ENCODE measurements at regions not wholly inside any gene's neighbourhood (a gene's known extent, or its start where the extent isn't known, plus 50 kb on each side); places are given as distances from the start of the nearest gene placed in this dataset.

DNA sequence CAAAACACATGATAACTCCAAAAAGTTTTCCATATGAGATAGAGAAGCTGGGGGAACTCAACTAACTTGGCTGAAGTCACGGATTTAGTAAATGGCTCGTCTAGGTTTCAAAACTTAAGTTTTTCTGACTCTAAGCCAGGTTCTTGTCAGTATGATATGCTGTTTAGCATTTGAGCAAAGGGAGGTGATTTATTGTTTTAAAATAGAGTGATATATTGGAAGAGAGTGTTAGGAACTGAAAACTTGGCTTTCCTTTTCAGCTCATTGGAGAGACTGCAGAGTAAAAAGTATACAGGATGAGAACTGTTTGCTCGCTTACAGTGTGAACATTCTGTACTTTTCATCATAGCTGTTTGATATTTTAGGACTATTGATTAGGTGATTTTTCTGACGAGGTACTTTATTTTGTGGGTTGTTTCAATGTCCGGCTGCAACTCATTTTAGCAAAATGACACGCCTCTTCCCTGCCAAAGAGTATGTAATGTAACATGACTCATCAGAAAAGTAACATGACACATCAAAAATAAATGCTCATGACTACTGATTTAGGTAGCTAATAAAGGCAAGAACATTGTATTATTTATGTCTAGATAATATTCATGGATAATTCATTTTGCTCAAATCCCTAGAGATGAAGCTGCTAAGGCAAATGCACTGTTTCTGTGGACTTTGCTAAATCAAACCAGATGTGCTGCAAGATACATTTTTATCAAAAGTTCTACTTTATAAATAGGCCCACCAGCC is 355.1 kb downstream of the GPATCH2 start:
- no peak for DNase-seq (ENCODE audit: low spot score)
- H3K4me3 Mint-ChIP-seq (ENCODE audit: unreplicated experiment), result no peak overlapping the region
- H3K4me1 Mint-ChIP-seq (ENCODE audit: unreplicated experiment), result no peaks in the 10 kb centered on the region
- no peaks in the 10 kb centered on the region for H3K36me3 Mint-ChIP-seq (ENCODE audit: low read depth, unreplicated experiment)
- no peak overlapping the region for H3K27ac Mint-ChIP-seq (ENCODE audit: unreplicated experiment)
- TF ChIP-seq, protein P1, sequence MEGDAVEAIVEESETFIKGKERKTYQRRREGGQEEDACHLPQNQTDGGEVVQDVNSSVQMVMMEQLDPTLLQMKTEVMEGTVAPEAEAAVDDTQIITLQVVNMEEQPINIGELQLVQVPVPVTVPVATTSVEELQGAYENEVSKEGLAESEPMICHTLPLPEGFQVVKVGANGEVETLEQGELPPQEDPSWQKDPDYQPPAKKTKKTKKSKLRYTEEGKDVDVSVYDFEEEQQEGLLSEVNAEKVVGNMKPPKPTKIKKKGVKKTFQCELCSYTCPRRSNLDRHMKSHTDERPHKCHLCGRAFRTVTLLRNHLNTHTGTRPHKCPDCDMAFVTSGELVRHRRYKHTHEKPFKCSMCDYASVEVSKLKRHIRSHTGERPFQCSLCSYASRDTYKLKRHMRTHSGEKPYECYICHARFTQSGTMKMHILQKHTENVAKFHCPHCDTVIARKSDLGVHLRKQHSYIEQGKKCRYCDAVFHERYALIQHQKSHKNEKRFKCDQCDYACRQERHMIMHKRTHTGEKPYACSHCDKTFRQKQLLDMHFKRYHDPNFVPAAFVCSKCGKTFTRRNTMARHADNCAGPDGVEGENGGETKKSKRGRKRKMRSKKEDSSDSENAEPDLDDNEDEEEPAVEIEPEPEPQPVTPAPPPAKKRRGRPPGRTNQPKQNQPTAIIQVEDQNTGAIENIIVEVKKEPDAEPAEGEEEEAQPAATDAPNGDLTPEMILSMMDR (IDR thresholded peaks at IDR 0.05; ENCODE audit: unreplicated experiment), result no peak
- no peaks in the 10 kb centered on the region for H3K9me3 Mint-ChIP-seq (ENCODE audit: unreplicated experiment)
- peaks cover 2% of the 10 kb centered on the region for H3K27me3 Mint-ChIP-seq (ENCODE audit: unreplicated experiment)

DNA sequence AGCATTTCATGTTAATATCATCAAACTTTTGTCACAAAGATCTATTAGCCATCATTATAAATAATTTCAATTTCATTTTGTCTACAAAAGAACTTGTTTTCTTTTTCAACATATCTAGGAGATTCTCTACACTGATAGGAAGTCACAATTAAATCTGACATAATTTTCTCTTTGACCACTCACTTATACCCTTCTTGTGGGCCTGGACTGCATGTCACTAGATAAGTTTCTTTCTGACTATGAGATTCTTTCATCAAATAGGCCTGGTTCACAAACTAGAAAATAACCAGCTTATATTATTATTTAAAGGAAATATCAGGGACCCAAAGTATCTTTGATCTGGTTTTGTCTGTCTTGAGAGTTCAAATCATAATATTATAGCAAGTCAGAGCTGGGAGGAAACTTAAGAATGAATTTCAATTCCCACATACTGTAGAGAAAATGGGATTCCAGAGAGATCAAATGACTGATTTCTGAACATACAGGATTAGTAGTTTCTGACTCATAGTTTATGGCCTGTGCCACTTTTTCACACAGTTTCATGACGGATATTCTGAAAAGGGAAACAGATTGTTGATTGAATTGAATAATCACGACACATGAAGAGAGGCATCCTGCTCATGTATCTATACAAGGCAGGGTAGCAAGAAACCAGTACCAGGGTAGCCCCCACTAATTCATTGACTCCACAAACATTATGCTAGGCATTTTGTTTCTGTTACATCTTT is 355.8 kb downstream of the GPATCH2 start:
- Mint-ChIP-seq H3K4me1 (ENCODE audit: unreplicated experiment) (no peaks in the 10 kb centered on the region), H3K36me3 (ENCODE audit: low read depth, unreplicated experiment) (no peaks in the 10 kb centered on the region), H3K27me3 (ENCODE audit: unreplicated experiment) (peaks cover 2% of the 10 kb centered on the region), H3K4me3 (ENCODE audit: unreplicated experiment) (no peak overlapping the region), H3K9me3 (ENCODE audit: unreplicated experiment) (no peaks in the 10 kb centered on the region), H3K27ac (ENCODE audit: unreplicated experiment) (no peak overlapping the region)
- no peak for DNase-seq (ENCODE audit: low spot score)
- TF ChIP-seq, protein P1 (IDR thresholded peaks at IDR 0.05; ENCODE audit: unreplicated experiment), result no peak

DNA sequence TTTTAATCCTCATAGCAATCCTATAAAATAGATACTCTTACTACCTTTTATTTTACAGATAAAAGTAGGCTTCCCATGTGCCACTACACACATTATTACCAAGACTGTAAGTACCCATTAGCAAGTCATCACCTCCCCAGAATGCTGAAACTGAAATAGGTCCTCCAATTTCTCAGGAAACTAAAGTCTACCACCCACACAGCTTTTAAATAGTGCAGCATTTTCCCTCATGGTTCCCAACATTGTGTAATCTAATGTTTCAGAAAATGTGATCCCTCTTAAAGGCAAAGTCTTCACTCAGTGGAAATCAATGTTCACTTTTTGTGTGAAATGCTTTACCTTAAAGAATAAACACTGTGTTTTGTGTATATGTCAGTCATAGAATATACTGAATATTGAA is 356.5 kb downstream of the GPATCH2 start:
- Mint-ChIP-seq H3K27ac (ENCODE audit: unreplicated experiment) (no peak overlapping the region), H3K36me3 (ENCODE audit: low read depth, unreplicated experiment) (no peaks in the 10 kb centered on the region), H3K27me3 (ENCODE audit: unreplicated experiment) (peaks cover 2% of the 10 kb centered on the region), H3K4me3 (ENCODE audit: unreplicated experiment) (no peak overlapping the region), H3K4me1 (ENCODE audit: unreplicated experiment) (no peaks in the 10 kb centered on the region), H3K9me3 (ENCODE audit: unreplicated experiment) (no peaks in the 10 kb centered on the region)
- TF ChIP-seq, protein P1 (IDR thresholded peaks at IDR 0.05; ENCODE audit: unreplicated experiment), result no peak
- DNase-seq (ENCODE audit: low spot score), result no peak

DNA sequence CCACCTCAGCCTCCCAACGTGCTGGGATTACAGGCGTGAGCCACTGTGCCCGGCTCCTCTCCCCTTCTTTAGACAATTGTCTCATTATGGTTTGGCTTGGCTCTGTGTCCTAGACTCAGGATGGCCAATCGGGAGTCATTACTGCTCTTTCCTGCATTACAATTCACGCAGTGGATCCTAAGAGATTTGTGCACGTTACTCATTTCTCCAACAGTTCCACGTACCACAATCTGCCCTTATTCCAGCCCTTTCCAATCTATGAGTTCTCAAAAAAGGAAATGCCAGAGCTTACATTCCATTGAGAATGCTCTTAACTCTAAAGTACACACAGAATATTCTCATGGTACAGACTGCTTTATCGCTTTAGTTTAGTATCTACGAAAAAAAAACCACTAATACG is 357.0 kb downstream of the GPATCH2 start:
- TF ChIP-seq, protein P1 (IDR thresholded peaks at IDR 0.05; ENCODE audit: unreplicated experiment), result no peak
- H3K27ac Mint-ChIP-seq (ENCODE audit: unreplicated experiment), result no peak overlapping the region
- H3K9me3 Mint-ChIP-seq (ENCODE audit: unreplicated experiment), result no peaks in the 10 kb centered on the region
- no peaks in the 10 kb centered on the region for H3K4me1 Mint-ChIP-seq (ENCODE audit: unreplicated experiment)
- H3K27me3 Mint-ChIP-seq (ENCODE audit: unreplicated experiment), result peaks cover 2% of the 10 kb centered on the region
- no peaks in the 10 kb centered on the region for H3K36me3 Mint-ChIP-seq (ENCODE audit: low read depth, unreplicated experiment)
- DNase-seq (ENCODE audit: low spot score), result no peak
- no peak overlapping the region for H3K4me3 Mint-ChIP-seq (ENCODE audit: unreplicated experiment)

DNA sequence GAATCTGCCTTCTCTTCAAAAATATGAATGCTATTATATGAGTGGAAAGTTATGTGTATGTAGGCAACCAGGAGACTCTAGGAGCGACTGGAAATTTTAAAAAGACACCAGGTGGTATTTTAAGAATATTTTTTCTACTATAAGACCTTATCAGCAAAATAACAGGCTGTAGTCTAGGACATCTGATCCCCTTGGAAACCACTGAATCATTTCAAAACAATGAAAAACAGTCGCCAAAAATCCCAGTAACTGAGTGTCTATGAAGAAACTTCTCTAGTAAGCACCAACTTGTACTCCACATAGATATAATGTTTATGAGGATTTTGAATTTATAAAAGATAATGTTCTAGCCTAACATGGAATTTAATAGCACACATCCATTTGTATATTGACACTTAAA is 358.5 kb downstream of the GPATCH2 start:
- Mint-ChIP-seq H3K27me3 (ENCODE audit: unreplicated experiment) (peaks cover 2% of the 10 kb centered on the region), H3K36me3 (ENCODE audit: low read depth, unreplicated experiment) (no peaks in the 10 kb centered on the region), H3K4me1 (ENCODE audit: unreplicated experiment) (no peaks in the 10 kb centered on the region), H3K27ac (ENCODE audit: unreplicated experiment) (no peak overlapping the region), H3K9me3 (ENCODE audit: unreplicated experiment) (no peaks in the 10 kb centered on the region), H3K4me3 (ENCODE audit: unreplicated experiment) (no peak overlapping the region)
- DNase-seq (ENCODE audit: low spot score), result no peak
- TF ChIP-seq, protein P1 (IDR thresholded peaks at IDR 0.05; ENCODE audit: unreplicated experiment), result no peak
